Neuronal stem cell (in vitro differentiated cells): ENCODE measurements at regions not wholly inside any gene's neighbourhood (a gene's known extent, or its start where the extent isn't known, plus 50 kb on each side); places are given as distances from the start of the nearest gene placed in this dataset.
A peak's percentile ranks its signal among the peaks of the same experiment; 100 is the strongest.

ENCODE experiments used
- DNase-seq: peaks from one replicate; pipeline ENCODE4 v3.0.0-alpha.2; 2013; ENCODE audit warnings: low spot score
- H2AFZ ChIP-seq: one replicate; pipeline ENCODE4 v1.6.1; 2013; ENCODE audit warnings: mild to moderate bottlenecking, low read length, inconsistent platforms
- H2AK5ac ChIP-seq: 2 replicates; pipeline ENCODE4 v1.6.1; 2013; ENCODE audit warnings: low read depth, mild to moderate bottlenecking, inconsistent platforms, low read length, moderate library complexity, mixed read lengths
- H2BK120ac ChIP-seq: 2 replicates; pipeline ENCODE4 v1.6.1; 2013; ENCODE audit warnings: low read depth, mild to moderate bottlenecking, inconsistent platforms, low read length, moderate library complexity, mixed read lengths
- H2BK12ac ChIP-seq: one replicate; pipeline ENCODE4 v1.6.1; 2013; ENCODE audit warnings: low read length, inconsistent platforms
- H2BK15ac ChIP-seq: 2 replicates; pipeline ENCODE4 v1.6.1; 2013; ENCODE audit warnings: mild to moderate bottlenecking, low read length, inconsistent platforms, mixed read lengths
- H2BK5ac ChIP-seq: one replicate; pipeline ENCODE4 v1.6.1; 2013; ENCODE audit warnings: inconsistent platforms, mild to moderate bottlenecking, low read length, moderate library complexity
- H3K14ac ChIP-seq: one replicate; pipeline ENCODE4 v1.6.1; 2013; ENCODE audit warnings: low read length, inconsistent platforms
- H3K18ac ChIP-seq: 2 replicates; pipeline ENCODE4 v1.6.1; 2013; ENCODE audit warnings: low read length, inconsistent platforms
- H3K23ac ChIP-seq: 2 replicates; pipeline ENCODE4 v1.6.1; 2013; ENCODE audit warnings: low read depth, mild to moderate bottlenecking, mixed read lengths, low read length, inconsistent platforms; ENCODE audit not compliant: poor library complexity
- H3K27ac ChIP-seq: replicated peaks from 3 replicates; pipeline ENCODE4 v1.5.1; 2013; ENCODE audit warnings: low read length, inconsistent platforms
- H3K27me3 ChIP-seq, 3 experiments: 2 replicates each; pipeline ENCODE4 v1.6.1; 2013; ENCODE audit warnings: low read length in 3 of 3, mild to moderate bottlenecking in 2 of 3, inconsistent platforms in 1 of 3, low read depth in 1 of 3, mixed read lengths in 1 of 3, moderate library complexity in 1 of 3; ENCODE audit not compliant: control insufficient read depth in 3 of 3, insufficient read depth in 3 of 3
- H3K36me3 ChIP-seq, 2 donors: replicated peaks in 1 of 2; 2 replicates each; pipeline ENCODE4 v1.6.1; 2013; ENCODE audit warnings: low read length in 2 of 2; ENCODE audit not compliant: control insufficient read depth in 2 of 2, insufficient read depth in 2 of 2
- H3K4ac ChIP-seq: 2 replicates; pipeline ENCODE4 v1.6.1; 2013; ENCODE audit warnings: inconsistent platforms, mild to moderate bottlenecking, low read length, moderate library complexity
- H3K4me1 ChIP-seq, 2 donors: 1 replicate in 1 of 2; 2 replicates in 1 of 2; pipeline ENCODE4 v1.6.1; 2013; ENCODE audit warnings: low read length in 2 of 2, low read depth in 1 of 2; ENCODE audit not compliant: control insufficient read depth in 2 of 2, insufficient read depth in 1 of 2
- H3K4me2 ChIP-seq: one replicate; pipeline ENCODE4 v1.6.1; 2013; ENCODE audit warnings: mild to moderate bottlenecking, low read length, inconsistent platforms; ENCODE audit not compliant: insufficient read depth, poor library complexity, severe bottlenecking
- H3K4me3 ChIP-seq, 2 donors: 2 replicates each; pipeline ENCODE4 v1.5.1; 2013; ENCODE audit warnings: low read length in 2 of 2, mild to moderate bottlenecking in 2 of 2, inconsistent platforms in 1 of 2, moderate library complexity in 1 of 2
- H3K79me1 ChIP-seq: one replicate; pipeline ENCODE4 v1.6.1; 2013; ENCODE audit warnings: low read depth, mild to moderate bottlenecking, inconsistent platforms, low read length, moderate library complexity
- H3K9ac ChIP-seq: one replicate; pipeline ENCODE4 v1.6.1; 2013; ENCODE audit warnings: mild to moderate bottlenecking, low read depth, low read length, inconsistent platforms; ENCODE audit not compliant: poor library complexity
- H3K9me3 ChIP-seq, 2 donors: replicated peaks in 1 of 2; 2 replicates each; pipeline versions ENCODE3 to v1.6.1; 2013; ENCODE audit warnings: low read length in 2 of 2, mild to moderate bottlenecking in 2 of 2, inconsistent platforms in 1 of 2, low read depth in 1 of 2, mixed read lengths in 1 of 2, moderate library complexity in 1 of 2; ENCODE audit not compliant: control insufficient read depth in 2 of 2, insufficient read depth in 1 of 2
- H4K8ac ChIP-seq: one replicate; pipeline ENCODE4 v1.6.1; 2013; ENCODE audit warnings: low read depth, mild to moderate bottlenecking, inconsistent platforms, low read length, moderate library complexity
- H4K91ac ChIP-seq: one replicate; pipeline ENCODE4 v1.6.1; 2013; ENCODE audit warnings: low read length, low read depth, mild to moderate bottlenecking, inconsistent platforms; ENCODE audit not compliant: poor library complexity
- WGBS, 2 donors: extraction: QIAGEN DNeasy Blood & Tissue Kit; methylation state at CpG; one replicate each; pipeline ENCODE4 v1.1.7; 2013; ENCODE audit warnings: missing lambda C conversion rate in 2 of 2, mixed read lengths in 1 of 2; ENCODE audit not compliant: insufficient read length in 2 of 2, insufficient replicate concordance in 1 of 2; ENCODE audit errors: extremely low coverage in 2 of 2; 5-methylcytosine and 5-hydroxymethylcytosine counted together

DNA sequence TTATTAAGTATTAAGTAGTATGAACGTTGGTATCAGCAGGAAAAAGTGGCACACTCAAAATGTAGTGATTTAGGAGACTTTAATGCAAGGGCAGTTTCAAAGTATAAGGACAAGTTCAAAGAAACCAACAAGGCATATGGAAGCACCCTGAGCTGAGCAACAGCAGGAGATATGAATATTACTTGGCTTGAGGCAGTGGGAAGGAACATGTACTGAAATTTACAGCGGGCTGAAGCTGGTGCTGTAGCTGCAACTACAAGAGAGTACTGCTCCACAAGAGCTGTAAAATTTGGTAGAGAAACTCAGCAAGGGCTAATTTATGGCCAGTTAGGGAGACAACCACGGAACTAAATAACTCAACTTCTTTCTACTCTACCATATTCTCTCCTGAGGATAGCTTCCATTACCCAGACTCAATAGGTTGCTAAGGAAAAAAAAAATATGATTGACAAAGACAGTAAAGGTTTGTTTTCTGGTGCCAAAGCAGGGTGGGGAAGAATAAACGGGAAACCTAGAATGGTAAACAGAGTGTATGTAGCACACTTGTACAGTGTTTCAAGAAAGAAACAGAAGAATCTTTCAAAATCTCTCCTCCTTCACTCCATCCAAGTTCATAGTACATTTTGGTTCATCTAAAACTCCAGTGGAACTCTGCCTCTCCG, 487.8 kb upstream of the MGAT4C start:
- Histone ChIP-seq H3K36me3 (no peaks in the 10 kb centered on the region), H3K9me3 (no peaks in the 10 kb centered on the region), H3K23ac (no peak overlapping the region), H4K8ac (no peak overlapping the region), H2AK5ac (no peak overlapping the region), H3K27me3 (no peaks in the 10 kb centered on the region), H2BK15ac (no peak overlapping the region), H2AFZ (no peak overlapping the region), H4K91ac (no peak overlapping the region), H2BK5ac (no peak overlapping the region), H3K14ac (no peak overlapping the region), H3K79me1 (no peaks in the 10 kb centered on the region), H2BK12ac (no peak overlapping the region), H3K4ac (no peak overlapping the region), H3K4me3 (no peak overlapping the region), H3K9ac (no peak overlapping the region), H3K27ac (no peak overlapping the region), H3K4me2 (no peak overlapping the region), H3K18ac (no peak overlapping the region), H2BK120ac (no peak overlapping the region), H3K4me1 (no peaks in the 10 kb centered on the region)
- WGBS, 2 donors = no CpG with 5 or more reads among the region's 5 CpGs
- DNase-seq = no peak

DNA sequence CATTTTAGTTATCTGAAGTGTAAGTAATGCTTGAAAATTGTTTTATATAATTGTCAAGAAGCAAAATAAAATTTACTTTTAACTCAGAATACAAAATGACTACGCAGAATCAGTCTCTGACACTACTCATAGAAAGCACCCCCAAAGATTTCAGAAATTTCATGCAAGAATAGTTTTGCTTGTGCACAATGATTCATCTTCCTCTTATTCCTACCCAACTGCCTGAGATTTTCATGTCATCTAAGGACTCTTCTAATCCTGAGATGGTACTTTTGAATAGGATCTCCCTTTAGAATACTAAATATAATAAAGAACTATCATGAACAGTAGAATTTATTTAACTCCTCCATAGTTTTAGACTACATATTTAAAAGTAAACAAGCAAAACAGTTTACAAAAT, 485.3 kb upstream of the MGAT4C start:
- Histone ChIP-seq H2BK5ac (no peak overlapping the region), H2BK15ac (no peak overlapping the region), H4K91ac (no peak overlapping the region), H3K4me1 (no peaks in the 10 kb centered on the region), H2BK12ac (no peak overlapping the region), H3K18ac (no peak overlapping the region), H3K23ac (no peak overlapping the region), H3K4me3 (no peak overlapping the region), H3K14ac (no peak overlapping the region), H4K8ac (no peak overlapping the region), H2AFZ (no peak overlapping the region), H3K79me1 (no peaks in the 10 kb centered on the region), H3K9me3 (no peaks in the 10 kb centered on the region), H3K9ac (no peak overlapping the region), H3K4ac (no peak overlapping the region), H3K36me3 (no peaks in the 10 kb centered on the region), H3K27me3 (no peaks in the 10 kb centered on the region), H2AK5ac (no peak overlapping the region), H3K27ac (no peak overlapping the region), H2BK120ac (no peak overlapping the region), H3K4me2 (no peak overlapping the region)
- WGBS, 2 donors = no CpG with 5 or more reads among the region's 1 CpG
- DNase-seq = no peak

DNA sequence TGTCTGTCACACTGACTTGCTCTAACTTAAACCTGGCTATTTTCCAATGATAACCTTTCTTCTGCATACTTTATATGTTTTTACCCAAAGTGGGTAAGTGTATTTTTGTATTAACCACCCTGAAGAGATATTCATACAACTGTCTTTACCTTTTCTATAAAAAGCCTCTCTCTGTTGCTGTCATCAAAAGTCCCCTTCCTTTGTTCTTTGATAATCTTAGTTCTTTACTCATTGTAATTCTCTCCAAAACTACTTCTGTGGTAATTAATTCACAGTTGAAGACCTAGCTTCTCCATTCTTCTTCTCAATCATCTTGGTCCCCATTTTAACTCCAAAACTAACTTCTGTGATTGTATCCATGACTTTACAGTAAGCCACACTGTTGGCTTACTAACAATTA, 479.7 kb upstream of the MGAT4C start:
- Histone ChIP-seq H4K91ac (no peak overlapping the region), H3K18ac (no peak overlapping the region), H3K27ac (no peak overlapping the region), H3K4me2 (no peak overlapping the region), H3K36me3 (no peaks in the 10 kb centered on the region), H2BK120ac (no peak overlapping the region), H2BK5ac (no peak overlapping the region), H2AK5ac (no peak overlapping the region), H2AFZ (no peak overlapping the region), H2BK12ac (no peak overlapping the region), H3K27me3 (no peaks in the 10 kb centered on the region), H3K79me1 (no peaks in the 10 kb centered on the region), H3K9ac (no peak overlapping the region), H4K8ac (no peak overlapping the region), H3K4me1 (no peaks in the 10 kb centered on the region), H3K14ac (no peak overlapping the region), H3K4me3 (no peak overlapping the region), H3K9me3 (no peaks in the 10 kb centered on the region), H3K4ac (no peak overlapping the region), H2BK15ac (no peak overlapping the region), H3K23ac (no peak overlapping the region)
- no peak for DNase-seq

DNA sequence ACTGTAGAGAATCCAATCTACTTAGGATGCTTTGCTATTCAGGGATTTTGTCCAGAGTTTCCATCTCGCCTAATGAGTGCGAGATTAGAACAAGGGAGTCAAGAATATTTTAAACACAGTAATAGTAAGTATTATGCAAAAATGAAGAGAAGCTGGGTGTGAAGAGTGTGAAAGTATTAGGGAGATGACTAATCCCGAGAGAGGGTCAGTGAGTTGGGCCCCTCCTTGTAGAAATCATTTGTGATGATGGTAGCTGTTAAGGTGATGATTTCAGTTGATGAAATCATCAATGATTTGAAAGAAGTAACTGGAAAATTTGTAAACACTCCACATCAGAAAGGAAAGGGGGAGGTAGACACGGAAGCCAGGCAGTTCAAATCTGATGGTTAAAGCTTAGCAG, 478.9 kb upstream of the MGAT4C start:
- no peak for DNase-seq
- no peak overlapping the region for H4K8ac ChIP-seq
- no peak overlapping the region for H3K27ac ChIP-seq
- no peak overlapping the region for H2BK12ac ChIP-seq
- no peaks in the 10 kb centered on the region for H3K4me1 ChIP-seq
- H3K79me1 ChIP-seq = no peaks in the 10 kb centered on the region
- H3K36me3 ChIP-seq = no peaks in the 10 kb centered on the region
- no peak overlapping the region for H2BK120ac ChIP-seq
- no CpG with 5 or more reads among the region's 4 CpGs for WGBS, 2 donors
- H3K14ac ChIP-seq = no peak overlapping the region
- H2AFZ ChIP-seq = peak overlapping the region; percentile 23
- H2AK5ac ChIP-seq = no peak overlapping the region
- H3K4me3 ChIP-seq = no peak overlapping the region
- H2BK5ac ChIP-seq = no peak overlapping the region
- H3K18ac ChIP-seq = no peak overlapping the region
- no peak overlapping the region for H2BK15ac ChIP-seq
- no peaks in the 10 kb centered on the region for H3K9me3 ChIP-seq
- no peak overlapping the region for H3K4ac ChIP-seq
- no peak overlapping the region for H3K4me2 ChIP-seq
- no peak overlapping the region for H3K23ac ChIP-seq
- H3K9ac ChIP-seq = no peak overlapping the region
- H4K91ac ChIP-seq = no peak overlapping the region
- H3K27me3 ChIP-seq = no peaks in the 10 kb centered on the region
